Endothelial cell of umbilical vein (primary cell): ENCODE measurements at regions not wholly inside any gene's neighbourhood (a gene's known extent, or its start where the extent isn't known, plus 50 kb on each side); places are given as distances from the start of the nearest gene placed in this dataset.

Experiments
- BruUV-seq: library from RNA; stranded (reverse); fragments of 400-500 nt; replicated peaks from 2 replicates; lab custom pipeline; 2021; lab: Mats Ljungman, UMichigan
- CTCF ChIA-PET: fragments of 300-600, 350-600 bp; sonication (Branson Sonifier 250); formaldehyde crosslinking; loops from one replicate; lab custom pipeline; 2021; ENCODE audit warnings: antibody characterized with exemption, inconsistent platforms; lab: Charles Lee
- POLR2A ChIA-PET: fragments of 300-600, 350-600 bp; sonication (Branson Sonifier 250); formaldehyde crosslinking; loops from one replicate; lab custom pipeline; 2021; ENCODE audit warnings: antibody characterized with exemption, inconsistent platforms; lab: Charles Lee
- DNase-seq: peaks from one replicate; pipeline ENCODE4 v3.0.0-alpha.2; 2011; ENCODE audit warnings: low read depth, low spot score
- FAIRE-seq: peaks from 2 replicates; lab custom pipeline; 2011; peaks lifted over from hg19 to GRCh38; lab: Jason Lieb, UNC
- H2AFZ ChIP-seq: 2 replicates; pipeline ENCODE4 v1.6.0; 2012; ENCODE audit warnings: low read depth, low read length, control low read depth, inconsistent platforms
- H3K27ac ChIP-seq: 2 replicates; pipeline ENCODE4 v1.5.1; 2011; ENCODE audit warnings: low read depth, mild to moderate bottlenecking, control low read depth, low read length, moderate library complexity; ENCODE audit not compliant: insufficient read depth
- H3K27me3 ChIP-seq, 2 experiments: 2 replicates each; pipeline versions ENCODE4 v1.6.0 to v1.6.1; 2011; ENCODE audit warnings: low read length in 2 of 2, mixed read lengths in 1 of 2; ENCODE audit not compliant: control insufficient read depth in 2 of 2, insufficient read depth in 2 of 2
- H3K36me3 ChIP-seq, 2 experiments: 2 replicates in 1 of 2; 3 replicates in 1 of 2; pipeline ENCODE4 v1.5.1; 2011; ENCODE audit warnings: low read length in 2 of 2, mild to moderate bottlenecking in 1 of 2, moderate library complexity in 1 of 2; ENCODE audit not compliant: control insufficient read depth in 2 of 2, insufficient read depth in 2 of 2; ENCODE audit errors: extremely low read depth in 1 of 2
- H3K4me1 ChIP-seq: 3 replicates; pipeline ENCODE4 v1.5.1; 2011; ENCODE audit warnings: mild to moderate bottlenecking, low read length; ENCODE audit not compliant: control insufficient read depth, insufficient read depth; ENCODE audit errors: extremely low read depth
- H3K4me2 ChIP-seq: 2 replicates; pipeline ENCODE4 v1.6.1; 2011; ENCODE audit warnings: low read length, control low read depth, mixed read lengths; ENCODE audit not compliant: insufficient read depth
- H3K4me3 ChIP-seq, 3 experiments: fragments of 200-600 bp in 1 of 3; sonication (generic), shearing (Covaris generic) in 1 of 3; replicated peaks in 1 of 3; 2 replicates each; pipeline ENCODE4 v1.5.1; 2011 to 2016; ENCODE audit warnings: control low read depth in 3 of 3, low read length in 3 of 3, mild to moderate bottlenecking in 2 of 3, inconsistent platforms in 1 of 3, low read depth in 1 of 3, moderate library complexity in 1 of 3; ENCODE audit not compliant: insufficient read depth in 1 of 3
- H3K79me2 ChIP-seq: 2 replicates; pipeline ENCODE4 v1.6.0; 2012; ENCODE audit warnings: low read length, inconsistent platforms; ENCODE audit not compliant: control insufficient read depth, insufficient read depth
- H3K9ac ChIP-seq: replicated peaks from 2 replicates; pipeline ENCODE3; 2011; ENCODE audit warnings: low read length, control low read depth; ENCODE audit not compliant: insufficient read depth; ENCODE audit errors: extremely low read depth
- H3K9me1 ChIP-seq: replicated peaks from 3 replicates; pipeline ENCODE4 v1.6.0; 2011; ENCODE audit warnings: mild to moderate bottlenecking, low read length; ENCODE audit not compliant: control insufficient read depth, insufficient read depth; ENCODE audit errors: extremely low read depth
- H3K9me3 ChIP-seq: replicated peaks from 2 replicates; pipeline ENCODE4 v1.5.1; 2012; ENCODE audit warnings: low read length, inconsistent platforms; ENCODE audit not compliant: control insufficient read depth, insufficient read depth
- H4K20me1 ChIP-seq: replicated peaks from 2 replicates; pipeline ENCODE3; 2011; ENCODE audit warnings: mild to moderate bottlenecking, low read length; ENCODE audit not compliant: control insufficient read depth, insufficient read depth; ENCODE audit errors: extremely low read depth
- FOS ChIP-seq: IDR thresholded peaks from 2 replicates; pipeline ENCODE4 v1.6.1; 2011; ENCODE audit warnings: mild to moderate bottlenecking, low read length, moderate library complexity, borderline replicate concordance; ENCODE audit not compliant: insufficient read depth
- GATA2 ChIP-seq: IDR thresholded peaks from 2 replicates; pipeline ENCODE4 v1.7.0; 2011; ENCODE audit warnings: low read depth, mild to moderate bottlenecking, moderate library complexity, mixed read lengths, low read length; ENCODE audit not compliant: insufficient read length, insufficient read depth
- JUN ChIP-seq: IDR thresholded peaks from 2 replicates; pipeline ENCODE4 v1.6.1; 2011; ENCODE audit warnings: borderline replicate concordance, low read depth; ENCODE audit not compliant: insufficient read length, insufficient read depth
- MYC ChIP-seq: IDR thresholded peaks from one replicate; pipeline ENCODE4 v1.6.1; 2011; ENCODE audit warnings: mild to moderate bottlenecking, low read depth, low read length
- POLR2A ChIP-seq: IDR thresholded peaks from 2 replicates; pipeline ENCODE4 v1.6.1; 2012; ENCODE audit warnings: low read depth, mild to moderate bottlenecking, control low read depth, low read length
- POLR2AphosphoS5 ChIP-seq: IDR thresholded peaks from 2 replicates; pipeline ENCODE4 v1.6.1; 2012; ENCODE audit warnings: low read depth, mild to moderate bottlenecking, control low read depth, low read length, moderate library complexity; ENCODE audit not compliant: insufficient read depth
- dilution Hi-C: fragments of 300-500 bp; cut with MboI; formaldehyde crosslinking; loops from one replicate; pipeline ENCODE4 v1.15.0; 2019; ENCODE audit warnings: low sequenced_read_pairs; ENCODE audit not compliant: extremely low pct_ligation_motif_present
- intact Hi-C: fragments of 100-400 bp; cut with micrococcal nuclease; formaldehyde crosslinking; loops from one replicate; pipeline ENCODE4 v1.10.0; 2022
- TF ChIP-seq, protein P1 (sequence below), 2 donors: IDR thresholded peaks; 1 replicate in 1 of 2; 2 replicates in 1 of 2; pipeline ENCODE4 v1.5.1; 2011; ENCODE audit warnings: low read length in 2 of 2, mild to moderate bottlenecking in 2 of 2, moderate library complexity in 2 of 2, control low read depth in 1 of 2, inconsistent platforms in 1 of 2, low read depth in 1 of 2; ENCODE audit not compliant: insufficient read depth in 1 of 2; ENCODE audit errors: extremely low read depth in 1 of 2

- no peak for FAIRE-seq
- intact Hi-C loops = no loop called here
- no peaks in the 10 kb centered on the region for H3K79me2 ChIP-seq
- no peak overlapping the region for H3K9ac ChIP-seq
- dilution Hi-C loops = no loop called here
- H3K36me3 ChIP-seq = no peaks in the 10 kb centered on the region
- H3K4me1 ChIP-seq = no peaks in the 10 kb centered on the region
- H3K4me3 ChIP-seq = no peak overlapping the region
- ChIA-PET POLR2A (no interaction called here), CTCF (no interaction called here)
- no peaks in the 10 kb centered on the region for H3K9me1 ChIP-seq
- no peak for DNase-seq
- H2AFZ ChIP-seq = no peak overlapping the region
- TF ChIP-seq, protein P1, sequence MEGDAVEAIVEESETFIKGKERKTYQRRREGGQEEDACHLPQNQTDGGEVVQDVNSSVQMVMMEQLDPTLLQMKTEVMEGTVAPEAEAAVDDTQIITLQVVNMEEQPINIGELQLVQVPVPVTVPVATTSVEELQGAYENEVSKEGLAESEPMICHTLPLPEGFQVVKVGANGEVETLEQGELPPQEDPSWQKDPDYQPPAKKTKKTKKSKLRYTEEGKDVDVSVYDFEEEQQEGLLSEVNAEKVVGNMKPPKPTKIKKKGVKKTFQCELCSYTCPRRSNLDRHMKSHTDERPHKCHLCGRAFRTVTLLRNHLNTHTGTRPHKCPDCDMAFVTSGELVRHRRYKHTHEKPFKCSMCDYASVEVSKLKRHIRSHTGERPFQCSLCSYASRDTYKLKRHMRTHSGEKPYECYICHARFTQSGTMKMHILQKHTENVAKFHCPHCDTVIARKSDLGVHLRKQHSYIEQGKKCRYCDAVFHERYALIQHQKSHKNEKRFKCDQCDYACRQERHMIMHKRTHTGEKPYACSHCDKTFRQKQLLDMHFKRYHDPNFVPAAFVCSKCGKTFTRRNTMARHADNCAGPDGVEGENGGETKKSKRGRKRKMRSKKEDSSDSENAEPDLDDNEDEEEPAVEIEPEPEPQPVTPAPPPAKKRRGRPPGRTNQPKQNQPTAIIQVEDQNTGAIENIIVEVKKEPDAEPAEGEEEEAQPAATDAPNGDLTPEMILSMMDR (IDR thresholded peaks at IDR 0.05; ENCODE audit: extremely low read depth in 1 of 2, insufficient read depth in 1 of 2, low read depth in 1 of 2, low read length in 2 of 2) = no peak
- TF ChIP-seq POLR2AphosphoS5 = no peak
- TF ChIP-seq GATA2 = no peak
- TF ChIP-seq FOS = no peak
- TF ChIP-seq JUN = no peak
- TF ChIP-seq MYC = no peak
- no peak for TF ChIP-seq POLR2A
- no peaks in the 10 kb centered on the region for H3K9me3 ChIP-seq
- no TSS peak for BruUV-seq
- H3K27me3 ChIP-seq = peaks cover 0 to 7% of the 10 kb centered on the region in 2 experiments
- no peaks in the 10 kb centered on the region for H4K20me1 ChIP-seq
- no peak overlapping the region for H3K4me2 ChIP-seq
- no peak overlapping the region for H3K27ac ChIP-seq
These were observed 70.5 kb upstream of the CDH5 start for GRCh38 chr16:66295761-66296546.
